Mucosa of descending colon (tissue), 3 donors: ENCODE measurements at regions not wholly inside any gene's neighbourhood (a gene's known extent, or its start where the extent isn't known, plus 50 kb on each side); places are given as distances from the start of the nearest gene placed in this dataset.
A peak's percentile ranks its signal among the peaks of the same experiment; 100 is the strongest.

Experiments
- ATAC-seq: fragments of 200-7000 bp; cut with Tn5 transposase; one replicate; pipeline ENCODE4 v1.9.1; 2020; ENCODE audit warnings: mild to moderate bottlenecking, moderate library complexity
- DNase-seq, 3 donors: peaks; one replicate each; pipeline ENCODE4 v3.0.0-alpha.2; 2020
- H3K36me3 ChIP-seq: fragments of 200-600 bp; one replicate; pipeline ENCODE4 v1.8.0; 2021; ENCODE audit warnings: low read depth, mild to moderate bottlenecking
- H3K4me1 ChIP-seq: fragments of 200-600 bp; one replicate; pipeline ENCODE4 v1.8.0; 2021; ENCODE audit warnings: low read depth, mild to moderate bottlenecking
- H3K4me3 ChIP-seq: fragments of 200-600 bp; one replicate; pipeline ENCODE4 v1.8.0; 2021; ENCODE audit warnings: mild to moderate bottlenecking
- H3K9me3 ChIP-seq: fragments of 200-600 bp; one replicate; pipeline ENCODE4 v1.8.0; 2021; ENCODE audit warnings: mild to moderate bottlenecking
- intact Hi-C, 2 donors: fragments of 100-400 bp; cut with DNase I in 1 of 2; cut with micrococcal nuclease in 1 of 2; formaldehyde crosslinking; loops; one replicate each; pipeline versions ENCODE4 v1.11.0 to v1.11.1; 2022; cut with DNase I, micrococcal nuclease
- TF ChIP-seq, protein P1 (sequence below): fragments of 200-600 bp; IDR thresholded peaks from one replicate; pipeline ENCODE4 v1.8.0; 2022; ENCODE audit warnings: antibody characterized with exemption, mild to moderate bottlenecking
- donor health status: DM: no; HTN: no; CAD: no; lungs with moderate emphysema.
- donor health status: DM: no; HTN: no; CAD: no.
- donor health status: DM: no; HTN: yes; CAD: no.

- H3K9me3 ChIP-seq, result no peaks in the 10 kb centered on the region
- H3K4me3 ChIP-seq, result no peak overlapping the region
- intact Hi-C loops, result no loop called here
- ATAC-seq, result no peak
- no peaks in the 10 kb centered on the region for H3K36me3 ChIP-seq
- TF ChIP-seq, protein P1, sequence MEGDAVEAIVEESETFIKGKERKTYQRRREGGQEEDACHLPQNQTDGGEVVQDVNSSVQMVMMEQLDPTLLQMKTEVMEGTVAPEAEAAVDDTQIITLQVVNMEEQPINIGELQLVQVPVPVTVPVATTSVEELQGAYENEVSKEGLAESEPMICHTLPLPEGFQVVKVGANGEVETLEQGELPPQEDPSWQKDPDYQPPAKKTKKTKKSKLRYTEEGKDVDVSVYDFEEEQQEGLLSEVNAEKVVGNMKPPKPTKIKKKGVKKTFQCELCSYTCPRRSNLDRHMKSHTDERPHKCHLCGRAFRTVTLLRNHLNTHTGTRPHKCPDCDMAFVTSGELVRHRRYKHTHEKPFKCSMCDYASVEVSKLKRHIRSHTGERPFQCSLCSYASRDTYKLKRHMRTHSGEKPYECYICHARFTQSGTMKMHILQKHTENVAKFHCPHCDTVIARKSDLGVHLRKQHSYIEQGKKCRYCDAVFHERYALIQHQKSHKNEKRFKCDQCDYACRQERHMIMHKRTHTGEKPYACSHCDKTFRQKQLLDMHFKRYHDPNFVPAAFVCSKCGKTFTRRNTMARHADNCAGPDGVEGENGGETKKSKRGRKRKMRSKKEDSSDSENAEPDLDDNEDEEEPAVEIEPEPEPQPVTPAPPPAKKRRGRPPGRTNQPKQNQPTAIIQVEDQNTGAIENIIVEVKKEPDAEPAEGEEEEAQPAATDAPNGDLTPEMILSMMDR, result no peak
- DNase-seq, result peak in 1 of 3 donors; percentile 16
- no peaks in the 10 kb centered on the region for H3K4me1 ChIP-seq
Measured at GRCh38 chr15:96122077-96123027, 208.1 kb upstream of the NR2F2 start.

GRCh38 chr15:96123028-96123400 is 207.5 kb upstream of the NR2F2 start:
- Histone ChIP-seq H3K9me3 (no peaks in the 10 kb centered on the region), H3K4me3 (no peak overlapping the region), H3K36me3 (no peaks in the 10 kb centered on the region), H3K4me1 (no peaks in the 10 kb centered on the region)
- no peak for DNase-seq
- ATAC-seq, result no peak
- TF ChIP-seq, protein P1, result no peak
- intact Hi-C loops, result no loop called here

DNA sequence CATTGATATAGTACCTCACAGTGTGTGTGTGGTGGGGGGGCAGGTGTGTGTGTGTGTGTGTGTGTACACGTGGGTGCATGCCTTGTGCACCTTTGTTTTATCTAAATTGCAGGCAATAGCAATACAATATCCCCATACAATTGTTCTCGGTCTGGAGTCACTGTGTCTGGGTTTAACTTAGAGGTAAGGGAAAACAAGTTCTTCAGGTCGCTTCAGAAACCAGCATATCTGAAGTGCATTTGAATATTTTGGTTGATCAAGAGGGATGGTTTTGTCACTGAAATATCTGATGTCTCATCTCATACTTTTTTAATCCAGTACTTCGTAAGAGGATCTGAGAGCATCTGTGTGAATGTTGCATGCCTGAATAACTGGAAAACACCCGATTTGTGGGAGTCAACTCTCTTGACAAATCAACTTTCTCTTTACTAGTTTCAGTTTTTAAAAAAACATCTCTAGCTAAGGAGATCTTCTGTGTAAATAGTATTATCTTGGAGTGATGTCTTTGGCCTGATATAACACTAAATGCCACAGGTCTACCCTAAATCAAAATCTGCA is 206.8 kb upstream of the NR2F2 start:
- intact Hi-C loops, result no loop called here
- Histone ChIP-seq H3K9me3 (no peaks in the 10 kb centered on the region), H3K4me3 (no peak overlapping the region), H3K36me3 (no peaks in the 10 kb centered on the region), H3K4me1 (no peaks in the 10 kb centered on the region)
- TF ChIP-seq, protein P1, result no peak
- no peak for ATAC-seq
- DNase-seq, result no peak

GRCh38 chr15:96124436-96124835 is 206.1 kb upstream of the NR2F2 start:
- Histone ChIP-seq H3K4me3 (no peak overlapping the region), H3K9me3 (no peaks in the 10 kb centered on the region), H3K4me1 (no peaks in the 10 kb centered on the region), H3K36me3 (no peaks in the 10 kb centered on the region)
- intact Hi-C loops, result no loop called here
- no peak for ATAC-seq
- DNase-seq, result no peak
- TF ChIP-seq, protein P1, result no peak

DNA sequence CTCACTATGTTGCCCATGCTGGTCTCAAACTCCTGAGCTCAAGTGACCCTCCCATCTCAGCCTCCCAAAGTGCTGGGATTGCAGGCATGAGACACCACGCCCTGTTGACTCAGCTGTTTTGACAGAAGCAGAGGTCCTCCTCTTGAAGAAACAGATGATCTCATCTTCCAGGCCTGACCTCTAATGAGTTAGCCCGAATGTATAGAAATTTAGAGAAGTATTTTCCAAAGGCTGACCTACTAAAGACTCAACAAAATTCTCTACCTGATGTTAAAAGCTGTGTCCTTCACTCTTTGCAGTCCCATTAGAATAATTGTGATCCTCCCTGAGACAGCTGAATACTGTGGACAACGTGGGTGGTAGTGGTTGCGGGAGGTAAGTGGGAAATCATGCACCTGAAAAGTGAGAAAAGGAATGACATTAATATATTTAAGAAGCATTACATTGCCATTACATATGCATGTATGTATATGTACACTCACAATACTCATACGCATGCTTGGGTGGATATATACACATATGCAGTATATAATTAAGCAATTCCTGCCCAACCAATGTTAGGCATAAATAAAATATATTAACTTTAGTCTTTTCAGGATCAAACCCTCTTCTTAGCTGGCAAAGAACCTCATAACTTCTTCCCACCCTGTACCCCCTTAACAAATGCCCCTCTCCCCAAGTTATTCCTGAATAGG is 204.6 kb upstream of the NR2F2 start:
- no peaks in the 10 kb centered on the region for H3K36me3 ChIP-seq
- DNase-seq, result no peak

More for the DNA sequence above, 204.6 kb upstream of the NR2F2 start:
- Histone ChIP-seq H3K4me3 (no peak overlapping the region), H3K4me1 (no peaks in the 10 kb centered on the region), H3K9me3 (no peaks in the 10 kb centered on the region)
- TF ChIP-seq, protein P1, result no peak
- no peak for ATAC-seq
- intact Hi-C loops, result no loop called here
